GM21381 (cell line): ENCODE measurements at regions not wholly inside any gene's neighbourhood (a gene's known extent, or its start where the extent isn't known, plus 50 kb on each side); places are given as distances from the start of the nearest gene placed in this dataset.
A peak's percentile ranks its signal among the peaks of the same experiment; 100 is the strongest.
"Not testable (repeated sequence)": the region's sequence is repeated elsewhere in the genome, so short reads cannot be mapped to it uniquely, and the experiment has no call there.

ENCODE experiments used
- ATAC-seq: cut with Tn5 transposase; IDR thresholded peaks from one replicate; pipeline ENCODE4 v1.9.1; 2021; ENCODE audit warnings: mild to moderate bottlenecking, moderate library complexity; ENCODE audit not compliant: unreplicated experiment

DNA sequence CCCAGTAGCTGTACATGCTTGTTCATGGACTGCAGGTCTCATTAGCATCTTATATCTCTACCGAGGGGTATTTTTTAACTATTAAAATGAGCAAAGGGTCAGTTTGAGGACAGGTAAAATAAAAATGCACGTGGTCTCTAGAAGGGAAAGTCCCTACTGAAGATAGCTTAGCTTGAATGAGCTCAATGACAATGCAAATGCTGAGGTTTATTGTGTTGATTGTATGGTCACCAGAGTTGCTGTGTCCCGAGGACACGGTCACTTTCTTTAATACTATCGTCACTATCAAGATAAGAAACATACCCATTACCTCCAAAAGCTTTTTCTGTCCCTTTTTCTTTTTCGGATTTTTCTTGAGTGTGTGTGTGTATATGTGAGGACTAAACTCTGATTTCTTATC is 250.5 kb upstream of the PRKX start:
- no peak for ATAC-seq

- ATAC-seq, result no peak
Measured at GRCh38 chrX:3962511-3963311, 249.3 kb upstream of the PRKX start.

GRCh38 chrX:3960952-3961351 is 247.5 kb upstream of the PRKX start:
- ATAC-seq, result no peak

DNA sequence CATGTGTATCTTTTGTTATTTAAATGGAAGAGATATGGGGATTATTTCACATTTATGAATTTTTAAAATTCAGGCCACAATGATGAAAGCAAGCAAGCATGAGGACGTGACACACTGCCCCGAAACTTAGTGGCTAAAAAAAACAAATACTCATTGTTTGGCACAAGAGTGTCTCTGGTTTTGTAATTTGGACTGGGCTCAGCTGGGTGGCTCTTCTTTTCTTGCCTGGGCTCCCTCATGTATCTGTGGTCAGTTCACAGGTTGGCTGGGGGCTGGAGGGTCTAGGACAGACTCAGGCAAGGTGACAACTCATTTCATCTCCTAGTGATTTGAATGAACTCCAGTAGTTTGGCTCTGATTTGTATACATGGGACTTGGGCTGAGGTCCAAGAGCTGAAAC is 238.4 kb upstream of the PRKX start:
- no peak for ATAC-seq

- ATAC-seq, result no peak
Measured at GRCh38 chrX:3950373-3950772, 236.9 kb upstream of the PRKX start.

DNA sequence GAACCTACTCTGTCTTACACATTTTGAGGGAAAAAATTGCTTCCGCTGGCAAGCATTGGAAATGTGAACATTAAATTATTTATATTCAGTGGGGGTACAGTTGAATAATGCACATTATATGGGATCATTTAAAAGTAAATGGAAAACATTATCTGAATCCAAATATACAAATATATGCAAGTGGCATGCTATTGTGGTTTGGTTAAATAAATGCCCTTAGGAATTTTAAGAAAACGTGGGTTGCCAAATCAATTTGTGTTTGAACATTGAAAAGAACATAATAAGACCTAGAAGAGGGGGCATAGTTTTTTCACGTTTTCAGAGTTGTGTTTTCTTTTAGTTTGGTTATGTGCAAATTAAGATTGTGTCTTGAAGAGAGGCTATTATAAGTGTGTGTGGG is 230.5 kb upstream of the PRKX start:
- no peak for ATAC-seq

- ATAC-seq, result no peak
Measured at GRCh38 chrX:3940000-3940610, 226.7 kb upstream of the PRKX start.

DNA sequence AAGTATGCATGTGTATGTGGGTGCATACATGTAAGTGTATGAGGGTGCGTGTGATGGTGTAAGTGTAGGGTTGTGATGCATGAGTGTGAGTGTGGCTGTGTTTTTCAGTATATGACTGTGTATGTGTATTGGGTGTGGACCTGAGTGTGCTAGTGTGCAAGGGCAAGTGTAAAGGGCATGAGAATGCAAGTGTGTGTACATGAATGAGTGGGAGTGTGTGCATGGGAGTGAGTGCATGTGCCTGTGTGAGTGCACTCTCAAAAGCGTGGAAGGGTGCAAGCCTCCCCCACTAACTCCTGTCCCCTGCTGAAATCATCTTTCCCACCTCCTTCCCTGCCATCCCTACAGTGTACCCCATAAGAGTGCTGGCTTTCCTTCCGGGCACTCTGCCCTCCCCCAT is 225.1 kb upstream of the PRKX start:
- no peak for ATAC-seq

- ATAC-seq, result not testable (repeated sequence)
Measured at GRCh38 chrX:3935196-3935595, 221.7 kb upstream of the PRKX start.

GRCh38 chrX:3920424-3921017 is 207.1 kb upstream of the PRKX start:
- peak; percentile 94 for ATAC-seq

GRCh38 chrX:3919668-3920423 is 206.4 kb upstream of the PRKX start:
- peak; percentile 50 for ATAC-seq

- not testable (repeated sequence) for ATAC-seq
Measured at GRCh38 chrX:3914813-3915212, 201.4 kb upstream of the PRKX start.

- ATAC-seq, result not testable (repeated sequence)
Measured at GRCh38 chrX:3914059-3914458, 200.6 kb upstream of the PRKX start.

- ATAC-seq, result not testable (repeated sequence)
Measured at GRCh38 chrX:3911012-3911411, 197.6 kb upstream of the PRKX start.

DNA sequence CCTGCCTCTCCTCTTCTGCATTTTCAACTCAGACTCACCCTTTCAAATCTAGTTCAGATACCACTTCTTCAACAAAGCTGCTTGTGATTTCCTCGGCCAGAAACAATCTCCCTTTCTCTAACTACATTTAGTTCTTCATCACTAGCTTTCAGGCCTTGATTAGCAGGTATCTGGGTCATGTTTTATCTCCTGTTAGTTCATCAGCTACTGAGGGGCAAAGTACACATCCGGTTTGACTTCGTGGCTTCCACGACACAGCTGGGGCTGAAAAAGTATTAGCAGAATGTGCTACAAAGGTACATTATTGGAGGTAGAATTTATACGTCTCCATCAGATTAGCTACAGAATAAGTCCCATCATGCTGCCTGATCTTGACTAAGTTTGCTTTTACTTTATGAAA is 197.2 kb upstream of the PRKX start:
- not testable (repeated sequence) for ATAC-seq

GRCh38 chrX:3905522-3906258 is 192.2 kb upstream of the PRKX start:
- not testable (repeated sequence) for ATAC-seq

GRCh38 chrX:3902222-3902621 is 188.8 kb upstream of the PRKX start:
- not testable (repeated sequence) for ATAC-seq

- not testable (repeated sequence) for ATAC-seq
Measured at GRCh38 chrX:3896755-3897154, 183.3 kb upstream of the PRKX start.

DNA sequence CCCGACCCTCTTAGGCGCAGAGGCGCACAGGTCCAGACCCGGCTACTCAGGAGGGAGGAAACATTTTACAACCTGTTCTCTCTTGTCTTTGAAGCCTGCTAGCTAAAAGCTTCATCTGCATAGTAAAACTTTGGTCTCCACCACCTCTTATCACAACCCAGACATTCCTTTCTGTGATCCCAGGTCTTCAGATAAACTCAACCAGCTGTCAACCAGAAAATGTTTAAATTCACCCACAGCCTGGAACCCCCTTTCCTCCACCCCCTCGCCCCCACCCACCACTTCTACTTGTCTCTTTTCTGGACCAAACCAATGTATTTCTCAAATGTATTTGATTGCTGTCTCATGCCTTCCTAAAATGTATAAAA is 169.1 kb upstream of the PRKX start:
- not testable (repeated sequence) for ATAC-seq

GRCh38 chrX:3881898-3882552 is 168.6 kb upstream of the PRKX start:
- peak; percentile 97 for ATAC-seq
